AG09309 (cell line): ENCODE measurements at regions not wholly inside any gene's neighbourhood (a gene's known extent, or its start where the extent isn't known, plus 50 kb on each side); places are given as distances from the start of the nearest gene placed in this dataset.

ENCODE experiments used
- DNase-seq: peaks from one replicate; pipeline ENCODE4 v3.0.0-alpha.2; 2010; ENCODE audit warnings: low read depth
- H3K4me3 ChIP-seq: 2 replicates; pipeline ENCODE4 v1.5.1; 2011; ENCODE audit warnings: mild to moderate bottlenecking, low read depth, low read length, moderate library complexity; ENCODE audit not compliant: control insufficient read depth
- TF ChIP-seq, protein P1 (sequence below): IDR thresholded peaks from 2 replicates; pipeline ENCODE4 v1.5.1; 2011; ENCODE audit warnings: mild to moderate bottlenecking, low read depth, low read length, inconsistent platforms; ENCODE audit not compliant: insufficient read depth, control insufficient read depth; ENCODE audit errors: missing control alignments

DNA sequence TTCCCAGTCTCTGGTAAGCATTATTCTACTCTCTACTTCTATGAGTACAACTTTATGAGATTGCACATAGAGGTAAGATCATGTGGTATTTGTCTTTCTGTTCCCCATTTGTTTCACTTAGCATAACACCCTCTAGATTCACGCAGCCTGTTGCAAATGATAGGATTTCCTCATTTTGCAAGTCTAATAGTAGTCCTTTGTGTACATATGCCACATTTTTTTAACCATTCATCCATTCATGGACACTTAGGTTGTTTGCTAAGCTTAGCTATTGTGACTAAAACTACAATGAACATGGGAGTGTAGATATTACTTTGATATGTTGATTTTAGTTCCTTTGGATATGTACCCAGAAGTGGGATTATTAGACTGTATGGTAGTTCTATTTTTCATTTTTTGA is 717.9 kb upstream of the ALCAM start:
- no peak for DNase-seq
- no peak overlapping the region for H3K4me3 ChIP-seq
- TF ChIP-seq, protein P1, sequence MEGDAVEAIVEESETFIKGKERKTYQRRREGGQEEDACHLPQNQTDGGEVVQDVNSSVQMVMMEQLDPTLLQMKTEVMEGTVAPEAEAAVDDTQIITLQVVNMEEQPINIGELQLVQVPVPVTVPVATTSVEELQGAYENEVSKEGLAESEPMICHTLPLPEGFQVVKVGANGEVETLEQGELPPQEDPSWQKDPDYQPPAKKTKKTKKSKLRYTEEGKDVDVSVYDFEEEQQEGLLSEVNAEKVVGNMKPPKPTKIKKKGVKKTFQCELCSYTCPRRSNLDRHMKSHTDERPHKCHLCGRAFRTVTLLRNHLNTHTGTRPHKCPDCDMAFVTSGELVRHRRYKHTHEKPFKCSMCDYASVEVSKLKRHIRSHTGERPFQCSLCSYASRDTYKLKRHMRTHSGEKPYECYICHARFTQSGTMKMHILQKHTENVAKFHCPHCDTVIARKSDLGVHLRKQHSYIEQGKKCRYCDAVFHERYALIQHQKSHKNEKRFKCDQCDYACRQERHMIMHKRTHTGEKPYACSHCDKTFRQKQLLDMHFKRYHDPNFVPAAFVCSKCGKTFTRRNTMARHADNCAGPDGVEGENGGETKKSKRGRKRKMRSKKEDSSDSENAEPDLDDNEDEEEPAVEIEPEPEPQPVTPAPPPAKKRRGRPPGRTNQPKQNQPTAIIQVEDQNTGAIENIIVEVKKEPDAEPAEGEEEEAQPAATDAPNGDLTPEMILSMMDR = no peak

DNA sequence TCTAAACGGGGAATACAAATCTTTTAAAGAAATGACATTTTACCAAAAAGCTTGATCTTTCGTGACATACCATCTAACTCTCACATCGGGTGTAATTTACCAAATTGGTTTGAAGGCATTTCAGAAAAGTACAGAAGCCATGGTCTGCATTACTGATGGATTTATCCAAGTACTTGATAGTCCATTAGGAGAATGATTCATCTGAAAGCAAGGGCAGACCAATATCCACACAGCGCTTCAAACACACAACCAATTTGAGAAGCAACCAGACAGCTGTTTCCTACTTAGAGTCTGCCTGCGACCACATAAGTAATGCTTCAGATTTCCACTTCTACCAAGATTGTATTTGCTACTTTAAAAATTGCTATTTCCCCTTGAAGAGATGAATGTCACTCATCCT is 697.6 kb upstream of the ALCAM start:
- no peak for DNase-seq

DNA sequence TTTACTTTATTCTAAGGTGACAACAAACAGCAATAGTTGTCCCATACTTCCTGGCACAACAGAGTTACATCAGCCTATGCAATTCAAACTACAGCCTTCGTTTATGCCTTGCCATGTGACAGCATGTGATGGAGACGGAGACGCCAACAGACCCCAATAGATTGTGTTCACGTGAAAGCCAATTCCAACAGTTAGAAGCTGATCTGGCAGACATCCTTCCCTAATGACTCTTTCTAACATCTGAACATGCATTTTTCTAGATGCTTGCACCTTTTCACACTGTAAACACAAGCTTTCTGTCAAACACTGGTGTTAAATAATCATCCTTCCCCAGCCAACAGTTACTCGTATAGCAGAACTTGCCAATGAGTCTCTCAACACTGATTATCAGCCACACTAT is 694.4 kb upstream of the ALCAM start:
- DNase-seq = no peak
- TF ChIP-seq, protein P1 = no peak
- no peak overlapping the region for H3K4me3 ChIP-seq

More for the DNA sequence above, 697.6 kb upstream of the ALCAM start:
- no peak overlapping the region for H3K4me3 ChIP-seq
- TF ChIP-seq, protein P1 = no peak

DNA sequence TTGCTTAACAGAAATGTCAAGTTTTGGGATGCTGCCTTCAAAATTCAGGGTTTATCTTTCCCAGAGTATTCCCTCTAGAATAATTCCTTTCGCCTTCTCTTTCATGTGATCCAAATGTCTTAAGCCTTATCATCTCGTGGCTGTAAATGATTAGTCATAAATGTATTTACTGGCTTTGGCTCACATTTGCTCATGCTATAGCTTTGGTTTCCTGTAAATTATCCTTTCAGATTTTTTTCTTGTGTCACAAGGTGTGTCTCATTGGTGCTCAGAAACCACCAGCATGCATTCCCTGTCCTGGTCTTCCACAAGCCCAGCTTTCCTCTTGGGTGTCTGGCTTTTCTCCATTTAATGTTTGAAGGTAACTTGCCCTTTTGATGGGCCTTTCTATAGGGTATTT is 692.7 kb upstream of the ALCAM start:
- no peak overlapping the region for H3K4me3 ChIP-seq
- no peak for DNase-seq
- TF ChIP-seq, protein P1 = no peak

DNA sequence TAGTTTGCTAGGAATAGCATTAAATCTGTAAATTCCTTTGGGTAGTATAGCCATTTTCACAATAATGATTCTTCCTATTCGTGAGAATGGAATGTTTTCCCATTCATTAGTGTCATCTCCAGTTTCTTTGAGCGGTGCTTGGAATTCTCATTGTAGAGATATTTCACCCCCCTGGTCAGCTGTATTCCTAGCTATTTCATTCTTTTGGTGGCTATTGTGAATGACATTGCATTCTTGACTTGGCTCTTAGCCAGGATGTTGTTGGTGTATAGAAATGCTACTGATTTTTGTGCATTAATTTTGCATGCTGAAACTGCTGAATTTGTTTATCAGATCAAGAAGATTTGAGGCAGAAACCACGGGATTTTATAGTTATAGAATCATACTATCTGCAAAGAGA is 690.5 kb upstream of the ALCAM start:
- no peak overlapping the region for H3K4me3 ChIP-seq
- DNase-seq = no peak
- TF ChIP-seq, protein P1 = no peak

DNA sequence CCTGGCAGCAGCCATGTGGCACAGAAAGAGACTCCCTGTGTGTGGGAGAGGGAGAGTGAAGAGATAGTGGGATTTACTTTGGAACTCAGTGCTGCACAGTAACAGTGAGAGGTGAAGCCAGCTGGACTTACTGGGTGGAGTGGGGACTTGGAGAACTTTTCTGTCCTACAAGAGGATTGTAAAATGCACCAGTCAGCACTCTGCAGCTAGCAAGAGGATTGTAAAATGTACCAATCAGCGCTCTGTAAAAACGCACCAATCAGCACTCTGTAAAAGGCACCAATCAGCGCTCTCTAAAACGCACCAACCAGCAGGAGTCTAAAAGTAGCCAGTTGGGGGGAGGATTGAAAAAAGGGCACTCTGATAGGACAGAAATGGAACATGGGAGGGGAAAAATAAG is 688.8 kb upstream of the ALCAM start:
- TF ChIP-seq, protein P1 = no peak
- no peak for DNase-seq
- H3K4me3 ChIP-seq = no peak overlapping the region

DNA sequence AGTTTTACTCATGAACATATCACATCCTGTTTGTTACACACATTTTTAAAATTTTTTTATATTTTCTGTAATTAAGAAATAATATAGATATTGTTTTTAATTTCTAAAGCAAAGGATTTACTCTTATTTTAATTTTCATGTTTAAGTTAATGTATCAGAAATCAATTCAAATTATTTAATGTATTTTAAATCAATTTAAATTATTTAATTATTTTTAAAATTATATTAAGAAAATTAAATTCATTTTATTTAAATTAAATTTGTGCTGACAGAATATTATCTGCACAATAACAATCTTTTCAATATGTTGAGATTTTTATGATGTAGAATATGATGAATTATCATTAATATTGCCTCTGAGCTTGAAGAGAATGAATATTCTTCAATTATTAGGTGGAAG is 681.2 kb upstream of the ALCAM start:
- H3K4me3 ChIP-seq = no peak overlapping the region
- TF ChIP-seq, protein P1 = no peak
- DNase-seq = no peak
